Liver (tissue), 2 donors: ENCODE measurements at regions not wholly inside any gene's neighbourhood (a gene's known extent, or its start where the extent isn't known, plus 50 kb on each side); places are given as distances from the start of the nearest gene placed in this dataset.

ENCODE experiments used
- JUND ChIP-seq, 2 donors: IDR thresholded peaks; 2 replicates each; pipeline ENCODE4 v1.6.1; 2016; ENCODE audit warnings: antibody characterized with exemption in 2 of 2
- MAX ChIP-seq: IDR thresholded peaks from 2 replicates; pipeline ENCODE4 v1.6.1; 2016; ENCODE audit warnings: antibody characterized with exemption
- donor health status: healthy.

GRCh38 chr6:120632975-120633374, 701.3 kb downstream of the TBC1D32 start:
- TF ChIP-seq MAX (no peak), JUND (IDR thresholded peaks at IDR 0.05) (no peak)
